Activated naive CD4-positive, alpha-beta T cell treated with anti-CD3 and anti-CD28 coated beads, Interleukin-2, amount 50 U/mL, for 16 hours (primary cell): ENCODE measurements at regions not wholly inside any gene's neighbourhood (a gene's known extent, or its start where the extent isn't known, plus 50 kb on each side); places are given as distances from the start of the nearest gene placed in this dataset.
"Not testable (repeated sequence)": the region's sequence is repeated elsewhere in the genome, so short reads cannot be mapped to it uniquely, and the experiment has no call there.

ENCODE experiments used
- DNase-seq: peaks from one replicate; pipeline ENCODE4 v3.0.0-alpha.2; 2020

- no peak for DNase-seq
These were observed 126.7 kb upstream of the ZNF608 start for GRCh38 chr5:124873188-124873587.

- no peak for DNase-seq
These were observed 127.3 kb upstream of the ZNF608 start for GRCh38 chr5:124873713-124874112.

GRCh38 chr5:124876566-124876965 lies 130.1 kb upstream of the ZNF608 start:
- DNase-seq: no peak

- DNase-seq: no peak
These were observed 130.5 kb upstream of the ZNF608 start for GRCh38 chr5:124876983-124877382.

GRCh38 chr5:124877501-124878146 lies 131.2 kb upstream of the ZNF608 start:
- no peak for DNase-seq

- DNase-seq: no peak
These were observed 132.3 kb upstream of the ZNF608 start for GRCh38 chr5:124878583-124879342.

GRCh38 chr5:124880903-124881697 lies 134.7 kb upstream of the ZNF608 start:
- no peak for DNase-seq

GRCh38 chr5:124883681-124884080 lies 137.2 kb upstream of the ZNF608 start:
- no peak for DNase-seq

GRCh38 chr5:124884114-124884513 lies 137.7 kb upstream of the ZNF608 start:
- DNase-seq: no peak

- no peak for DNase-seq
These were observed 139.1 kb upstream of the ZNF608 start for GRCh38 chr5:124885490-124885889.

- no peak for DNase-seq
These were observed 140.8 kb upstream of the ZNF608 start for GRCh38 chr5:124887223-124887622.

- no peak for DNase-seq
These were observed 141.6 kb upstream of the ZNF608 start for GRCh38 chr5:124888050-124888506.

- no peak for DNase-seq
These were observed 142.4 kb upstream of the ZNF608 start for GRCh38 chr5:124888622-124889485.

- DNase-seq: no peak
These were observed 143.0 kb upstream of the ZNF608 start for GRCh38 chr5:124889486-124889825.

- DNase-seq: no peak
These were observed 143.4 kb upstream of the ZNF608 start for GRCh38 chr5:124889850-124890249.

- DNase-seq: not testable (repeated sequence)
These were observed 144.0 kb upstream of the ZNF608 start for GRCh38 chr5:124890442-124890841.

GRCh38 chr5:124891179-124891578 lies 144.7 kb upstream of the ZNF608 start:
- DNase-seq: no peak

- no peak for DNase-seq
These were observed 145.9 kb upstream of the ZNF608 start for GRCh38 chr5:124892185-124892848.

GRCh38 chr5:124894541-124894940 lies 148.1 kb upstream of the ZNF608 start:
- DNase-seq: no peak

- DNase-seq: no peak
These were observed 148.8 kb upstream of the ZNF608 start for GRCh38 chr5:124895236-124895635.

- no peak for DNase-seq
These were observed 154.6 kb upstream of the ZNF608 start for GRCh38 chr5:124901081-124901480.
